ENCODE measurements at regions not wholly inside any gene's neighbourhood (a gene's known extent, or its start where the extent isn't known, plus 50 kb on each side); places are given as distances from the start of the nearest gene placed in this dataset.
"Not testable (repeated sequence)": the region's sequence is repeated elsewhere in the genome, so short reads cannot be mapped to it uniquely, and the experiment has no call there.

DNA sequence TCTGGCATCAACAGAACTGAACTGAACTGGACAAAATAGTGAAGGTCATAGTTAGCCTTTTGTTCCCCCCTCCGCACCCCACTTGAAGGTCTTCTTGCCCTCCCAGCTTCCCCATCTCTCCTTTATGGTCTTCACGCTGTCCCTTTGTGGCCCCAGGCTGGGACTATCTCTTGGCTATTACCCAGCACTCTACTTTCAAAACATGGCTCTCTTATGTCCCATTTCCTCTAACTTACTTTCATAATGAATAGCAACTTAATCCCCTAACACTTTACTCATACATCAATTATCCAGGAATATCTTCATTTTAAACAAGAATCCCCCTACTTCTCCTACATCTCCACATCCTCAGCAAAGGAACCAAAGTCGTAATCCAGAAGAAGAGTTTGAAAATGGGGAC lies 135.3 kb upstream of the ITGB1 start:
- H3K27me3 Mint-ChIP-seq: peaks cover 10% of the 10 kb centered on the region
- H3K9me3 Mint-ChIP-seq: peaks cover 36% of the 10 kb centered on the region
- H3K36me3 Mint-ChIP-seq (ENCODE audit: low read depth): peaks cover 5% of the 10 kb centered on the region
- peaks cover 13% of the 10 kb centered on the region for H3K4me1 Mint-ChIP-seq (ENCODE audit: low read depth)
- H3K27ac Mint-ChIP-seq: no peak overlapping the region
- intact Hi-C loops (cut with micrococcal nuclease): no loop called here
- H3K4me3 Mint-ChIP-seq: no peak overlapping the region

DNA sequence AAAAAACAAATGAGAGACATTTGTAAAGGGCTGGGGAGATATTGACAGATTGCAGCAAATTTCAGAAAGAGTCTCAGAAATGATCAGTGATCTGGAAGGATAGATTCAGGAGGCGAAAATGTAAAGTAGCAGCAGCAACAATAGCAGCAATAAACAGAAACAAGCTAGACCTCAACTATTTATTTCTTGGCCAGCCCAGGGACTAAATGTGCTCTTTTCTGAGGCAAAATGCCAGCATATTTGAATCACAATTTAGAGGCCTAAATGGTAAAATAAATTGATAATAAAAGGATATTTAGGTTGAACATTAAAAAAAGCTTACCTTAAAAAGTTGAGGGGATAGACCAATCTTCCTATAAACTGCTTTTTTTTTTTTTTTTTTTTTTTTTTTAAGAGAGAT lies 134.6 kb upstream of the ITGB1 start:
- no peak overlapping the region for H3K27ac Mint-ChIP-seq
- H3K9me3 Mint-ChIP-seq: peaks cover 44% of the 10 kb centered on the region
- intact Hi-C loops (cut with micrococcal nuclease): no loop called here
- peaks cover 9% of the 10 kb centered on the region for H3K27me3 Mint-ChIP-seq
- H3K4me1 Mint-ChIP-seq (ENCODE audit: low read depth): peaks cover 13% of the 10 kb centered on the region
- peaks cover 5% of the 10 kb centered on the region for H3K36me3 Mint-ChIP-seq (ENCODE audit: low read depth)
- no peak overlapping the region for H3K4me3 Mint-ChIP-seq

DNA sequence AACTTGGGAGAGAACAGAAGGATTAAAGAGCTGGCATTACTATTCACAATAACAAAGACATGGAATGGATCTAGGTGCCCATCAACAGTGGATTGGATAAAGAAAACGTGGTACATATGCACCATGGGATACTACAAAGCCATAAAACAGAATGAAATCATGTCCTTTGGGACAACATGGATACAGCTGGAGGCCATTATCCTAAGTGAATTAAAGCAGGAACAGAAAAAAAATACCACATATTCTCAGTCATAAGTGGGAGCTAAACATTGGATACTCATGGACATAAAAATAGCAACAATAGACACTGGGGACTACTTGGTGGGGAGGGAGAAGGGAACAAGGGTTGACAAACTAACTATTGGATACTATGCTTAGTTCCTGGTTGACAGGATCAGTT lies 133.2 kb upstream of the ITGB1 start:
- intact Hi-C loops (cut with micrococcal nuclease): no loop called here

DNA sequence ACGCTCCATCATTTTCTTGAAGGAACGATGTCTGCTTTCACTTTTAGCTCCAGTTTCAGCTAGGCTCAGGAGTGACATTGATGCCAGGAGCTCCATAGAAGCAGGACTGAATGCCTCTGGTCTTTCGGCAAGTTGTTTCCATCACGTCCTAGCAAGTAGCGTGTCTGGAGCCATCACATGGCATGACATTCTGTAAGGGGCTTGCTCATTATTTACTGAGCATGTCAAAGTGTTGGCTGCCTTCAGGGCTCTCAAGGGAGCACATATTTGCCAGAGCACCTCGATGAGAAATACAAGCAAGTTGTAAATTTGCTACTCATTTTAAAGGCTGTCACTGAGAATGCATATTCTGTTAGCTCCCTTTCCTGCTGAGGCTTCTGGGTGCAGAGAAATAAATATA lies 131.0 kb upstream of the ITGB1 start:
- H3K4me1 Mint-ChIP-seq (ENCODE audit: low read depth): peaks cover 5% of the 10 kb centered on the region
- H3K4me3 Mint-ChIP-seq: no peak overlapping the region
- no peak overlapping the region for H3K27ac Mint-ChIP-seq
- peaks cover 38% of the 10 kb centered on the region for H3K9me3 Mint-ChIP-seq
- no peaks in the 10 kb centered on the region for H3K36me3 Mint-ChIP-seq (ENCODE audit: low read depth)
- peaks cover 2% of the 10 kb centered on the region for H3K27me3 Mint-ChIP-seq
- intact Hi-C loops (cut with micrococcal nuclease): no loop called here

More for the DNA sequence above, 133.2 kb upstream of the ITGB1 start:
- peaks cover 2% of the 10 kb centered on the region for H3K27me3 Mint-ChIP-seq
- H3K27ac Mint-ChIP-seq: no peak overlapping the region
- H3K4me1 Mint-ChIP-seq (ENCODE audit: low read depth): peaks cover 11% of the 10 kb centered on the region
- no peak overlapping the region for H3K4me3 Mint-ChIP-seq
- peaks cover 5% of the 10 kb centered on the region for H3K36me3 Mint-ChIP-seq (ENCODE audit: low read depth)
- H3K9me3 Mint-ChIP-seq: peaks cover 46% of the 10 kb centered on the region

DNA sequence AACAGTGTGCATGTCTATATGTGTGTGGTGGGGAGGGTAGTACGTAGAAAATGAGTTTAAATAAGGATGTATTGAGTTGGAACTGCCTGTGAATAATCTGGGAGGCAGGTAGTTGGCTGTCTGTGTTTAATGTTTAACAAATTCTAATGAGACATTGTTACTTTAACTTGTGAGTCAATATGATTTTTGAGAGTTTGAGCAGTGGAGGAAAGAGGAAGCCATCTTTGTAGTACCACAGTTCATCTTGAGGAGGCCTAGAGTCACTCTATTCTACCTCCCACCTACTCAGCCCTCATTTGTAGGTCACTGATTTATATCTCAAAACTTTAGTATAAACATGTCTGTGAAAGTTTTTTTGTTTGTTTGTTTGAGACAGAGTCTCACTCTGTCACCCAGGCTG lies 129.9 kb upstream of the ITGB1 start:
- Mint-ChIP-seq H3K36me3 (ENCODE audit: low read depth) (no peaks in the 10 kb centered on the region), H3K27me3 (peaks cover 2% of the 10 kb centered on the region), H3K4me3 (no peak overlapping the region), H3K4me1 (ENCODE audit: low read depth) (no peaks in the 10 kb centered on the region), H3K9me3 (peaks cover 30% of the 10 kb centered on the region), H3K27ac (no peak overlapping the region)
- intact Hi-C loops (cut with micrococcal nuclease): no loop called here

DNA sequence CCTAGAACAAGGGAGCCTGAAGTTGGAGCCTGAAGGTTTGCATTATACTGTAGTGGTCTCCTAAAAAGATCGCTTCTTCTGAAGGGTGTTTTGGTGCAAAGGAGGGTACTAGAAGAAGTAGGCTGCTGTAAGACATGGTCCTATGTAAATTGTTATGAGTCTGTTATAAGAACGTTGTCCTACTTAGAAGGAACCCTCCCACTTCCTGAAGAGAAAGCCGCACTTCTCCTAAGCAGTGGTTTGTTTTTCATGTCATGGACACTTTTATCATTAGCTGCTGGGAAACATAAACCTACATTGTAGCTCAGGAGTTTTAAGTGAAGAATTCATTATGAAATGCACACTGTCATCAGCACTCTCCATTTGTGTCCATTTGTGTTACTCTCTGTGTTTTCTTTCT lies 129.1 kb upstream of the ITGB1 start:
- Mint-ChIP-seq H3K9me3 (peaks cover 30% of the 10 kb centered on the region), H3K4me1 (ENCODE audit: low read depth) (no peaks in the 10 kb centered on the region), H3K36me3 (ENCODE audit: low read depth) (no peaks in the 10 kb centered on the region), H3K27ac (no peak overlapping the region), H3K27me3 (peaks cover 2% of the 10 kb centered on the region), H3K4me3 (no peak overlapping the region)
- intact Hi-C loops (cut with micrococcal nuclease): no loop called here

DNA sequence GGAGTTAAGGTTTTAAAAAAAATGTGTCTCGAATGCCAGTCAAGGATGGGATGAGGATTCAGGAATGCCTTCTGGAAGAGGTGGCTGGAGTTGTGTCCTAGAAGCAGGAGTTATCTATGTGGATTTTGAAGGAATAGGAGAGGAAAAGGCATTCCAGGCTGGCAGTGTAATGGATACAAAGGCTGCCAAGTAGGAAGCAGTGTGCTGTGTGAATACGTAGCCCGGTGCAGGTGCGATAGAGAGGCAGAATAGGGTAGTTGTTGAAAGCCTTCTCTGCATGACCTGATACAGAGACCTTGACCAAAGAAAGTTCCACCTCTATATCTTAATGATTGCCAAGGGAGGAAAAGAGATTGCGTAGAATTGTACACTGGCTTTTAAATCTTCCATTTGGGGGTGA lies 128.1 kb upstream of the ITGB1 start:
- H3K9me3 Mint-ChIP-seq: peaks cover 30% of the 10 kb centered on the region
- peaks cover 5% of the 10 kb centered on the region for H3K27me3 Mint-ChIP-seq
- no peaks in the 10 kb centered on the region for H3K4me1 Mint-ChIP-seq (ENCODE audit: low read depth)
- no peaks in the 10 kb centered on the region for H3K36me3 Mint-ChIP-seq (ENCODE audit: low read depth)
- intact Hi-C loops (cut with micrococcal nuclease): no loop called here
- H3K27ac Mint-ChIP-seq: no peak overlapping the region
- H3K4me3 Mint-ChIP-seq: no peak overlapping the region

DNA sequence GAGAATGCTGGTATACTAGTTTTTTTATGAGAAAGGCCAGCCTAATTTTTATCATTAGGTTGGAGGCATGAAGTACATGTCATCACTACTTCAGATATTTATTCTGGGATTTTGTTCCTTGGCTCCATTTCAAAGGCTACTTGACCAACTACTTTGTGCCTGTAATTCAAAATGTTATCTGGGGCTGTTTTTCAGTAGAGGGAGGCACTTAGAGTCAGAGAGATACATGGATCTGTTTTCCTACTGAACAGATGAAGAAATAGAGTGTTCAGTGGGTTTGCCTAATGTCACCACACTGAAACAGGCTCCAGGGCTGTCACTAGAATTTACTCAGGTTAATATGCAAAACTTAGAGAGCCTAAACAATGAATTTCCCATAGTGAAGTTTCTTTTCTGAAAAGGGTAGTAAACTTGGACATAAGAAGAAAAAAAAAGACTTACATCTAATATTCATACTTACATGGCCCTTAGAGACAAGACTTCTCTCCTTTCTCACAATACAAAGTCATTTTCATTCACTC lies 127.3 kb upstream of the ITGB1 start:
- H3K27me3 Mint-ChIP-seq: peaks cover 5% of the 10 kb centered on the region
- intact Hi-C loops (cut with micrococcal nuclease): no loop called here
- no peaks in the 10 kb centered on the region for H3K36me3 Mint-ChIP-seq (ENCODE audit: low read depth)
- no peak overlapping the region for H3K4me3 Mint-ChIP-seq
- peaks cover 26% of the 10 kb centered on the region for H3K9me3 Mint-ChIP-seq
- H3K4me1 Mint-ChIP-seq (ENCODE audit: low read depth): no peaks in the 10 kb centered on the region
- no peak overlapping the region for H3K27ac Mint-ChIP-seq

DNA sequence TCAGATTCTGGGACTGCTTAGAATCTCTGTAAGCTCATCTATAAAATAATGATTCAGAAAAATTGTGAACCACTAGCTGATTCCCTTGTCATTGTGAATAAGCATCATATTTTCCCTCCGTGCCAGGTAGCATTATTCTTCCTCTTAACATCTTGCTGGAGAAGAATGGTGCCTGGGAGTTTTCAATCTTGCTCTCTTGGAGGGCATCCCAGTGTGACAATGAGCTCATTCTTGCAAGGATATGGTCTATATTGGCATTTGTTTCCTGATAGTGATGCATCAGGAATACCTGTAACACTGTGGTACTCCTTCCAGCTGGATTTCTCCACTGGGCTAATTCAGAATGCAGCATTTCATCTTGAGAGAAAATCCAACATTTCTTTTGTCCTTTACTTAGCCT lies 126.4 kb upstream of the ITGB1 start:
- H3K36me3 Mint-ChIP-seq (ENCODE audit: low read depth): no peaks in the 10 kb centered on the region
- H3K9me3 Mint-ChIP-seq: peaks cover 17% of the 10 kb centered on the region
- intact Hi-C loops (cut with micrococcal nuclease): no loop called here

DNA sequence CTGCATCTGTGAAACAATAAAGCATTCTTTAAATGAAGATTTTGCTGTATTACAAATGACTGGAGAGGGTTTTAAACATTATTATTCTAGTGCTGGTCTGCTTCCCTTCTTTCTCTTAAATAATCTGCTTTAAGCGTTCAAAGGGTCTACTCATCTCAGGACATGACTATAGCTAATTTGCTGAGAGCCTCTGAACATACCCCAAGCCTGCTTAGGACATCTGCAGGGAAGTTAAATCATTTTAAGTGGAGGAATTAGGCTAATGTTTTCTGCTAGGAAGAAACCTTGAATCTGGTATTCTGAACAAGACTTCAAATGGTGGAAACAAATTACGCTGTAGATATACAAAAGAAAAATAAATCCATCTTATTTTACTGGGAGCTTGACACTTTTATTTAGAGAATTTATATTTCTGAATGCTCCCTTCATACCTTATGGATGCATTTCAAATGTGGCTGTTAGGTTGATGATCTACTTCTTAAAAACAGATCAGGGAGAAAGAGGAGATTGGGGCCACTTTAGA lies 124.4 kb upstream of the ITGB1 start:
- H3K9me3 Mint-ChIP-seq: peaks cover 1% of the 10 kb centered on the region
- no peak overlapping the region for H3K27ac Mint-ChIP-seq
- intact Hi-C loops (cut with micrococcal nuclease): no loop called here
- H3K4me1 Mint-ChIP-seq (ENCODE audit: low read depth): no peaks in the 10 kb centered on the region
- H3K27me3 Mint-ChIP-seq: peaks cover 3% of the 10 kb centered on the region
- no peaks in the 10 kb centered on the region for H3K36me3 Mint-ChIP-seq (ENCODE audit: low read depth)
- no peak overlapping the region for H3K4me3 Mint-ChIP-seq

More for the DNA sequence above, 126.4 kb upstream of the ITGB1 start:
- Mint-ChIP-seq H3K4me3 (no peak overlapping the region), H3K4me1 (ENCODE audit: low read depth) (no peaks in the 10 kb centered on the region), H3K27me3 (peaks cover 5% of the 10 kb centered on the region), H3K27ac (no peak overlapping the region)

DNA sequence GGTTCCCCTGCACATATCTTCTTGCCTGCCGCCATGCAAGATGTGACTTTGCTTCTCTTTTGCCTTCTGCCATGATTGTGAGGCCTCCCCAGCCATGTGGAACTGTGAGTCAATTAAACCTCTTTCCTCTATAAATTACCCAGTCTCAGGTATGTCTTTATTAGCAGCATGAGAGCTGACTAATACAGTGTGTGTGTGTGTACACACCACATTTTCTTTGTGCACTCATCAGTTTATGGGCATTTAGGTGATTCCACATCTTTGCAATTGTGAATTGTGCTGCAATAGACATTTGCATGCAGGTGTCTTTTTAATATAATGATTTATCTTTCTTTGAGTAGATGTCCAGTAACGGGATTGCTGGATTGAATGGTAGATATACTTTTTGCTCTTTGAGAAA lies 122.4 kb upstream of the ITGB1 start:
- H3K4me3 Mint-ChIP-seq; H3K27ac Mint-ChIP-seq; H3K4me1 Mint-ChIP-seq (ENCODE audit: low read depth); H3K9me3 Mint-ChIP-seq; H3K36me3 Mint-ChIP-seq (ENCODE audit: low read depth); intact Hi-C loops (cut with micrococcal nuclease); H3K27me3 Mint-ChIP-seq: not testable (repeated sequence)

DNA sequence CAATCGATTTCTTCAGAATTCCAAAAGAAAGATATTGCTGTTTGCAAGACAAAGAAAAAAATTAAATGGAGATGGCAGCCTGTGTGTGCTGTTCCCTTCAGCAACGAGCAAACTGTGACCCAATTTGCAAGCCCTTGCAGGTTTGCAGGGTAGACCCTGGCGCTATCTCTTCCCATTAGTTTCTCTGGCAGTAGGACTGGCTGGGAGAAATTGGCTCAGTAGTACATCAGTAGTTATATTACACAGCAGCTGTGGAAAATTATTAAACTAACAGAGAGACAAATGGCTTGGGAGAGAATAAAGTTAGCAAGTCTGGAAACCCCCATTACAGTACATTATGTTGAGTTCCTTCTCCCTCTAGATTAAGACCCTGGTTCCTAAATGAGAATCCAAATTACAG lies 116.4 kb upstream of the ITGB1 start:
- Mint-ChIP-seq H3K9me3 (peaks cover 20% of the 10 kb centered on the region), H3K27ac (no peak overlapping the region), H3K27me3 (no peaks in the 10 kb centered on the region), H3K4me1 (ENCODE audit: low read depth) (no peaks in the 10 kb centered on the region), H3K4me3 (no peak overlapping the region), H3K36me3 (ENCODE audit: low read depth) (no peaks in the 10 kb centered on the region)
- intact Hi-C loops (cut with micrococcal nuclease): no loop called here

DNA sequence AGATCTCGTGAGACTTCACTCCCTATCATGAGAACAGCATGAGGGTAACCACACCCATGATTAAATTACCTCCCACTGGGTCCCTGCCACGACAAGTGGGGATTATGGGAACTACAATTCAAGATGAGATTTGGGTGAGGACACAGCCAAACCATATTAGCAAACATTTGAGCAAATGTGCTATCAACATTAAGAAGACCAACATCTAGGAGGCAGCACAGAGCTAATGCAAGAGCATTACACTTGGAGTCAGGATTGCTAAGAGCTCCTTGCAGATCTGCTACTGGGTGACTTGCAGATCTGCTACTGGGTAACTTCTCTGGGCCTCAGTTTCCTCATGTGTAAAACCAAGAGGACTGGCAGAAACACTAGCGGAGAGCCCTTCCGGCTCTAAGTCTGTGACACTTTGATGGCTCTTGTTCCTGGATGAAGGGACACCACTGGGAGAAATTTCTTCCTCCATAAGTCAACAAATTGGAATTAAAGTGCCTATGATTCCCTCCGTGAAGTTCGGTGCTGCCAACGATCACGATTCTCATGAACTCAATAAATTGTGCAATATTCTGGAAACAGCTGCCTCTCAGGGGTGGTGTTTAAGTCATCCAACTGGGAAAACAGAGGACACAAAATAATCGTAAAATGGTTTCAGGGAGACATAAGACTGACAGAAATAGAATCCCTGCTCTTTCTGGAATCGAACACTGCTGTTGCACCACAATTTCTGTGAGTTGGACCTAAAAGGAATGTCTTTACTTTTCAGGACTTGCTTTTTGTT lies 115.8 kb upstream of the ITGB1 start:
- Mint-ChIP-seq H3K27me3 (no peaks in the 10 kb centered on the region), H3K9me3 (peaks cover 20% of the 10 kb centered on the region), H3K4me1 (ENCODE audit: low read depth) (no peaks in the 10 kb centered on the region), H3K27ac (no peak overlapping the region), H3K36me3 (ENCODE audit: low read depth) (no peaks in the 10 kb centered on the region), H3K4me3 (no peak overlapping the region)
- intact Hi-C loops (cut with micrococcal nuclease): no loop called here

DNA sequence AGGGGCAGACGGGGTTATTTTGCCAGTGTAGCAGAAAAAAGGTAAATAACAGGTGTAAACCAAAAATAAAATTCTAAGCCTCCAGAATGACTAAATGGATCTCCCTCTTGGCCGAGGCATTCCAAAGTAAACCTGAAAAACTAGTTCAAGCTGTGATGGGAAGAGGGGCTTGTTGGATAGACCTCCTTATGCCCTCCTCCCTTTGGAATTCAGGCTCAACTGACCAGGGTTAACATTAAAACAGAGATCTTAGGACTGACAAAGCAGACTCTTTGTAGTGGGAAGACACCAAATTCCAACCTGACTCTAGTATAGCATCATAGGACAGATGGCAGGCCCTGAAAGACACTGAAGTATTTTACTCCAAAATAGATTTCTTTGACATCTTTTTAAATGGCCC lies 113.8 kb upstream of the ITGB1 start:
- Mint-ChIP-seq H3K27me3 (peaks cover 2% of the 10 kb centered on the region), H3K4me3 (no peak overlapping the region), H3K4me1 (ENCODE audit: low read depth) (no peaks in the 10 kb centered on the region), H3K27ac (no peak overlapping the region), H3K36me3 (ENCODE audit: low read depth) (no peaks in the 10 kb centered on the region), H3K9me3 (peaks cover 20% of the 10 kb centered on the region)
- intact Hi-C loops (cut with micrococcal nuclease): no loop called here

DNA sequence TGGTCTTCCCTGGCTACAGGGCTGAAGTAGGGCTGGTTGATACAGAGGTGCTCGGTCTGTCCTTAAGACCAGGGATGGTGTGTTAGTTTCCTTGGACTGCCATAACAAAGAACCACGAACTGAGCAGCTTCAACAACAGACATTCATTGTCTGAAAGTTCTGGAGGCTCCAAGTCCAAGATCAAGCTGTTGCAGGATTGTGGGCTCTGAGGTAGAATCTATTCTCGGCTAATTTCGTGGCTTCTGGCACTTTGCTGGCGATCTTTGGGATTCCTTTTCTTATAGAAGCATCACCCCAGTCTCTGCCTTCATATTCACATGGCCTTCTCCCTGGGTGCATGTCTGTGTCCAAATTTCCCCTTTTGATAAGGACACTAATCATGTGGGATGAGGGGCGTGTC lies 112.1 kb upstream of the ITGB1 start:
- no peak overlapping the region for H3K4me3 Mint-ChIP-seq

More for the DNA sequence above, 112.1 kb upstream of the ITGB1 start:
- intact Hi-C loops (cut with micrococcal nuclease): no loop called here
- Mint-ChIP-seq H3K27ac (no peak overlapping the region), H3K9me3 (peaks cover 18% of the 10 kb centered on the region), H3K36me3 (ENCODE audit: low read depth) (no peaks in the 10 kb centered on the region), H3K27me3 (peaks cover 2% of the 10 kb centered on the region), H3K4me1 (ENCODE audit: low read depth) (no peaks in the 10 kb centered on the region)
